NCI-H460 (cell line): ENCODE measurements at regions not wholly inside any gene's neighbourhood (a gene's known extent, or its start where the extent isn't known, plus 50 kb on each side); places are given as distances from the start of the nearest gene placed in this dataset.
"Not testable (repeated sequence)": the region's sequence is repeated elsewhere in the genome, so short reads cannot be mapped to it uniquely, and the experiment has no call there.

Experiments
- DNase-seq: peaks from one replicate; pipeline ENCODE4 v3.0.0-alpha.2; 2016; ENCODE audit warnings: low read depth; ENCODE audit errors: extremely low read depth

- not testable (repeated sequence) for DNase-seq
Observed at GRCh38 chr22:49698616-49699015, 129.1 kb downstream of the BRD1 start.

GRCh38 chr22:49697047-49697446, 130.6 kb downstream of the BRD1 start:
- no peak for DNase-seq

GRCh38 chr22:49694462-49695260, 133.0 kb downstream of the BRD1 start:
- no peak for DNase-seq

GRCh38 chr22:49693848-49694247, 133.8 kb downstream of the BRD1 start:
- no peak for DNase-seq

GRCh38 chr22:49693416-49693815, 134.3 kb downstream of the BRD1 start:
- no peak for DNase-seq

GRCh38 chr22:49692499-49693225, 135.0 kb downstream of the BRD1 start:
- DNase-seq = no peak

GRCh38 chr22:49691256-49691655, 136.4 kb downstream of the BRD1 start:
- no peak for DNase-seq

GRCh38 chr22:49690454-49690853, 137.2 kb downstream of the BRD1 start:
- no peak for DNase-seq

- no peak for DNase-seq
Observed at GRCh38 chr22:49689858-49690257, 137.8 kb downstream of the BRD1 start.

- no peak for DNase-seq
Observed at GRCh38 chr22:49689255-49689770, 138.4 kb downstream of the BRD1 start.

GRCh38 chr22:49688516-49689254, 139.0 kb downstream of the BRD1 start:
- DNase-seq = no peak

GRCh38 chr22:49687786-49688515, 139.7 kb downstream of the BRD1 start:
- no peak for DNase-seq

GRCh38 chr22:49687333-49687732, 140.3 kb downstream of the BRD1 start:
- no peak for DNase-seq

- DNase-seq = no peak
Observed at GRCh38 chr22:49686495-49687219, 141.0 kb downstream of the BRD1 start.

- DNase-seq = no peak
Observed at GRCh38 chr22:49685686-49686085, 142.0 kb downstream of the BRD1 start.

- DNase-seq = no peak
Observed at GRCh38 chr22:49685116-49685515, 142.6 kb downstream of the BRD1 start.

GRCh38 chr22:49683032-49683431, 144.6 kb downstream of the BRD1 start:
- DNase-seq = no peak

GRCh38 chr22:49680819-49681218, 146.9 kb downstream of the BRD1 start:
- DNase-seq = not testable (repeated sequence)

GRCh38 chr22:49678842-49679170, 148.9 kb downstream of the BRD1 start:
- no peak for DNase-seq
